ENCODE measurements at regions not wholly inside any gene's neighbourhood (a gene's known extent, or its start where the extent isn't known, plus 50 kb on each side); places are given as distances from the start of the nearest gene placed in this dataset.

DNA sequence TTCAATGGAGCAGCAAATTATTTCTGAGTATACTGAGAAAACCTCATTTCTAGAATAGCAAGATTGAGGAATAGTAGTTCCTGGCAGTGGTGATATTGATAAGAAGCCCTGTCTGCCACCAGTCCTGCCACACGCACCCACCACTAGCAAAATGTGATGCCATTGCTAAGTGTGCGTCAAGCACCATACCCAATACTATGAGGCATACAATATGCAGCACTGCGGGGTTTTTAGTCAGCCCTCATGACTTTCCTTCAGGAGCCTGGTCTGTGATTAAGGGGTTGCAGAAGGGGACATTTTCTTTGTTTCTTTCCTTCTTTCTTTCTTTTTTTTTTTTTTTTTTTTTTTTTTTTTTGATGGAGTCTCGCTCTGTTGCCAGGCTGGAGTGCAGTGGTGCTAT lies 128.7 kb upstream of the USP38 start:
- no peak for DNase-seq (ENCODE audit: low read depth in 4 of 4, low spot score in 3 of 4)

DNA sequence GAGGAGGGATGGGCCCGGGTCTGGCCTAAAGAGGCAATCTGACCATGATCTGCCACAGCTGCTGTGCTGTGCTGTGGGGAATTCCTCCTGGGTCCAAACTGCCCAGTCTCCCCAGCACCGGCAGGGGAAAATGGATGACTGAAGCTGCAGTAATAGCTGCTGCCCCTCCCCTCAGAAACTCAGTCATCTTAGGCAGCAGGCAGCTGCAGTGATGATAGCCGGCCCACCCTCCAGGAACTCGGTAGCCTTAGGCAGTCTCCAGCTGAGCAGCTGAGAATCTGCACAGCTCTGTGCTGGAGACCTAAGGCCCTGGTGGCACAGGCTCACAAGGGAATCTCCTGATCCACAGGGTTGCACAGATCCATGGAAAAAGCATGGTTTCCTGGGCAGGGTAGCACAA lies 113.4 kb upstream of the USP38 start:
- no peak for DNase-seq (ENCODE audit: low read depth in 4 of 4, low spot score in 3 of 4)

DNA sequence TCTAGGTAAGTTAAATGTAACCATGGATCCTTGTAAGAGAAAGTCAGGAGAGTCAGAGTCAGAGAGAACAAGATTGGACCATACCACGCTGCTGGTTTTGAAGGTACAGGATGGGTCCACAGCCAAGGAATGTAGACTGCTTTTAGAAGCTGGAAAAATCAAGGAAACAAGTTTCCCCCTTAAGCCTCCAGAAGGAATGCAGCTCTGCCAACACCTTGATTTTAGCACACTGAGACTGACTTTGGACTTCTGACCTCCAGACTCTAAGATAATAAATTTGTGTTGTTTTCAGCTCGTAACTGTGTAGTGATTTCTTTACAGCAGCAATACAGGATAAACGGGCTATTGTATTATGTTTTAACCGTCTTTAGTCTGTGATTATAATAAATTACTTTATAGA lies 108.0 kb upstream of the USP38 start:
- no peak for DNase-seq (ENCODE audit: low read depth in 4 of 4, low spot score in 3 of 4)

DNA sequence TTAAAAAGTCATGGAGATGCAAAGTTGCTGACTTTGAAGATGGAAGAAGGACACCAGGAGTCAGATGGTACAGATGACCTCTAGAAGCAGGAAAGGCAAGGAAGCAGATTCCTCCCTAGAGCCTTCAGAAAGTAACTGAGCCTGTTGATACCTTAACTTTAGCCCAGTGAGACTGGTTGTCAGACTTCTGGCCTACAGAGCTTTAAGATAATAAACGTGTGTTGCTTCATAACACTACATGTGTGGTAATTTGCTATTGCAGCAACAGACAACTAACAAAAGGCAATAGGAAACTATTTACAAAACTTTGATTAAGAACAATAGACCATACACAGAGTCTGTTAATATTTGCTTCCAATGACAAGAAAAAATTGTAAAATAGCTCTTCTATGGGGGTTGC lies 102.0 kb upstream of the USP38 start:
- DNase-seq (ENCODE audit: low read depth in 4 of 4, low spot score in 3 of 4): no peak

DNA sequence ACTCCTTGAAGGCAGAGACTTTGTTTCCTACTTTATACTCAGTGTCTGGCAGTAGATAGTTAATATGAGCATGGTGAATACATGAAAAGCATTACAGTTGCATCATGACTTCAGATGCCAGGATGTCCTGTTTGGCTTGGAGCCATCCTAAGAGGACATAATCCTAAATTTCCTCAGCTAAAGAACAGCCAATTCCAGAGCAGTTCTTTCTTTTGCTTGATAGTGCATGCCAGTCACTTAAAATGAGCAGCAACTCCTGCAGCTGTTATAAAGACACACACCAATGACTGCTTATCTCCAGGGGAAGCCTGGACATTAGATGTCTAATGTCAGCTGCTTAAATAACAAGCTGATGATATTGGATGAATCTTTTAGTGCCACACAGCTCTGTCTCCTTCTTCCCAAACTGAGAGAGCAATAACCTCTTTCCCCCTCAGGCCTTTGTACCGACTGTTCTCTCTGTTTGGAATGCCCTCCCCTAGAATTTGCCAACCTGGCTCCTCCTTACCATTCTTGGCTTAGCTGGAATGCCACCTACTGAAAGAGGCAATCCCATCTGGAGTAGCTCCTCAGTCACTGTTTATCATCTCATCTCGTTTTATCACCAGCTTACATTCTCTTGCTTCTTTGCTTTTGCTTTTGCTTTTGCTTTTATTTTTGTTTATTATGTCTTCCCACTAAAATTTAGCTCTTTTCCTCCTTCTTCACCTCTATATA lies 100.8 kb upstream of the USP38 start:
- no peak for DNase-seq (ENCODE audit: low read depth in 4 of 4, low spot score in 3 of 4)

DNA sequence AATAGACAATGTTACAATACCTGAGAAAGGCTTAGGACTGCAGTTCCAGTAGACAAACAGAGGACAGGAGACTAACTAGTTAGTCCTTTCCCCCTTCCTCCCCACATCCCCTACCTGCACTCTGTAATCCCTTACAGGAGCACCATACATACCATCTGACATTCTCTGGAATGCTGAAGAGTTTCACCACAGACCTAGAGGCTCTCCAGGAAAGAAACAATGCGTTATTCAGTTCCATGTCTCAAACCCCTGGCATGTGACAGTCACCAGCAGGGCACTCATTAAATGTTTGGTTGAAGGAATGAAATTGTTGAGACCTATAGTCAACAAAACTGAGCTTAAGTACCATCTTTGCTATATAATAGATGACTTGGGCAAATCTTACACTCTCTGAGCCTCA lies 100.2 kb upstream of the USP38 start:
- no peak for DNase-seq (ENCODE audit: low read depth in 4 of 4, low spot score in 3 of 4)

DNA sequence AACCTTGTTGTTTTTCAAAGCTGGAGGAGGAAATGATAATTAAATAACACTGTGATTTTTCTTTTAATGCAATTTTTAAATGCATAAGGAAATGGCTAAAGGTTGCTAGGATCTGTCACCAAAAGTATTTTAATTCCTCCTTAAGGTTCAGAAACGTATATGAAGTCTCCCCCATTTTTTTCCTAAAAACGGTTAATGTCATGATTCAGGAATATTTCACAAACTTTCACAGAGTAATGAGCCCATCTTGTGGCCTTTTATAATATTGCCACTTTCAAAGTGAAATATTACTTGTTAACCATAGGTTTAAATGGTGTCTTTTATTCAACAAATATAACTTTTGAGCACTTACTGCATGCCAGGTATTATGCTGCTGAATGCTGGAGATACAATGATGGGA lies 99.5 kb upstream of the USP38 start:
- DNase-seq (ENCODE audit: low read depth in 4 of 4, low spot score in 3 of 4): no peak

DNA sequence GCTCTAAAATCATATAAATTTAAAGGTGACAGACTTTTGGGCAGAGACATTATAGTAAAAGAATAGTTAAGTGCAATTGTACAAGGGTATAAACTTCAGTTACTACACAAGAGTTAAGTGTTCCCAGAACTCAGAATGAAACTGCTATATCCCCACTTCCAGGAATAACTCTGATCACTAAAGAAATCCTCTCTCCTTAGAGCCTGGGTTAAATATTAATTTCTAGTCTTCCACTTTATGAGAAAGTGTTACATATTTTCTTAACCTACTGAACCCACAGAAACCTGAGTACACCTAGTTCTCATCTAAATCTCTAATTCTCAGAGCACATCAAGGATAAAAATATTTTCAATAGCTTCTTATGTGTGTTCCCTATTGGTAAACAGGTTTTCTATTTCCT lies 99.1 kb upstream of the USP38 start:
- no peak for DNase-seq (ENCODE audit: low read depth in 4 of 4, low spot score in 3 of 4)

DNA sequence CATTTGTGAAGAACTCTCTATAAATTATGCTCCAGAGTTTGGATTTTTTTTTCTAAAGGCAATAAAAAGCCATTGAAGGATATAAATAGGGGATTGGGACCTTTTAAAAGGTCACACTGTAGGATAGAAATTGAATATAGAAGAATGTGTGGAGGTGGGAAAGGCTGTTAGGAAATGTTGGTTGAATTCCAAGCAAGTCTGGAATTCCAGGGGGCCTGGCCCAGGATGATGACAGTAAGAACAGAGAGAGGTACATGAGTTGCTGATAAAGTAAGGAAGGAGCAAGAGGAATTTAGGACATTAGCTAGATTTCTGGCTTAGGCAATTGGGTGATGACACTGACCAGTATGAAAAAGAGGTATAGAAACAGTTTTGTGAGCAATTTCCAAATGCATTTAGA lies 95.4 kb upstream of the USP38 start:
- DNase-seq (ENCODE audit: low read depth in 4 of 4, low spot score in 3 of 4): no peak

DNA sequence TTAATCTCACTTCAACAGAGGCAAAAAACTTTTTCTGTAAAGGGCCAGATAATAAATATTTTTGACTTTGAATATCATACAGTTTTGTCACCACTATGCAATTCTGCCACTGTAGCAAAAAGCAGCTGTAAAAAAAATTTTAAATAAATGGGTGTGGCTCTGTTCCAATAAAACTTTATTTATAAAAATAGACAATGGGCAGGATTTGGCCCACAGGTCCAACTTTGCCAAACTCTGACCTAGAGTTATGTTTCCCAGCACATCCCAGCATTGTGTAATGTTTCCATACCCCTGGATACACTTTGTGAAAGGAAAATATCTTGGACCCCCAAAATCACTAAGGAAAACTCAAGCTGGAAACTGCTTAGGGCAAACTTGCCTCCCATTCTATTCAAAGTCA lies 94.9 kb upstream of the USP38 start:
- no peak for DNase-seq (ENCODE audit: low read depth in 4 of 4, low spot score in 3 of 4)

DNA sequence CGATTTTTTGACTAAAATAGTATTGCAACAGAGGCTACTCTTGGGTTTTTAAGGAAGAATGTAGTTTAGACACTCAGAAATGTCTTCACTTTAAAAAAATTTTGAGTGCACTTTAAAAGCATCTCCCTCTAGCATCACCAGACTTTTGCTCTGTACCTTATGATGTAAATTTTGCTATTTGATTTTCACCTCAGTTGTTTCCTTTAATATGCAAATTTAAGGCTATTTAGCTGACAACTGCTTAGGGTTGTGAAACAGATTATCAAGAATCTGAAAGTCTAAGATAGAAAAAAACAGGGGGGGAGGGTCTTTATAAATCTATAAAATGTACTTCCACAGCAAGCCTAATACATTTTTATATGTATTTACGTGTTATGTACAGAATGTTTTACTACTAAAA lies 92.9 kb upstream of the USP38 start:
- no peak for DNase-seq (ENCODE audit: low read depth in 4 of 4, low spot score in 3 of 4)

DNA sequence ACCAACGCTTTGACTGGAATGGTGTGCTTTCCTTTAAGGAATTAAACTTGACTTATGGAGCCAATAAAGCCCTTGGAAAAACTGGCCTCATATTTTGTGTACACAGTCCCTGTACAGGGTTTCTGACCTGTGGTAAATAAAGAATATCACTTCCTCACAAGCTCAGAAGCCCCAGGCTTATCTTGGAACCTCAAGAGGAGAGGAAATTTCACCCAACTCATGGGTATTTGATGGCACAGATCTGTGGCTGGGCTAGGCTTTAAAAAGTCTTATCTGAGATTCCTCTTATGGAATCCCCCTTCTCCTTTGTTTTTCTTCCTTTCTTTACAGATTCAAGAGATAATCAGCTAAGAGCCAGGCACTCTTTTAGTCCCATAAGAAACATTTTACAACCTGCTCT lies 89.3 kb upstream of the USP38 start:
- DNase-seq (ENCODE audit: low read depth in 4 of 4, low spot score in 3 of 4): no peak

DNA sequence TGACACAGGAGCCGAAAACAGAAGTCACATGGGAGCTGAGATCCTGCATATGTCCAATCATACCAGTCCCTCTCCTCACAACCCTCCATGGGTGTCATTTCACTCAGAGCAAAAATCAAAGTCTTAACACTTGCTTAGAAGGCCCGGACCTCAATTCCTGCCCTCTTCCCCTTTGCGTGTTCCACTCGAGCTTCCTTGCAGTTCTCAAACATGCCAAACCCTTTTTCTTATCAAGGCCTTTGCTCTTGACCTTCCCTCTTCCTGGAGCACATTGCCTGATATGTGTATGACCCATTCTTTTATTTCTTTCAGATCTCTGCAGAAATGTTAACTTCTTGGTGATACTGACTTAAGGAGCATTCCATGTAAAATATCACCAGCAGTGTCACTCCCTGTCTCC lies 87.0 kb upstream of the USP38 start:
- no peak for DNase-seq (ENCODE audit: low read depth in 4 of 4, low spot score in 3 of 4)

DNA sequence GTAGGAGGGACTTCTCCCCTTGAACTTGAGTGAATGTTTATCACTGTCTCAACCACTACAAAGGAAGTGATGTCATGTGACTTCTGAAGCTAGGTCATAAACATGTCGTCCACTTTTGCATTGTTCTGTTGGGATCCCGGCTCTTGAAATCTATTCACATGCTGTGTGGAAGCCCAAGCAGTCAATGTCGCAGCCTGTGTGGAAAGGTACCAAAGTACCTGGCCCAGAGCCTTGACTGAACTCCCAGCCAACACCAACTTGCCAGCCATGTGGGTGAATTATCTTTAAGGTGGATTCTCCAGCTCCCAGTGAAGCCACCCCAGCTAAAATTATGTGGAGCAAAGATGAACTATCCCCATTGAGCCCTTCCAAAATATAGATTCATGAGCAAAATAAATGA lies 85.0 kb upstream of the USP38 start:
- no peak for DNase-seq (ENCODE audit: low read depth in 4 of 4, low spot score in 3 of 4)

DNA sequence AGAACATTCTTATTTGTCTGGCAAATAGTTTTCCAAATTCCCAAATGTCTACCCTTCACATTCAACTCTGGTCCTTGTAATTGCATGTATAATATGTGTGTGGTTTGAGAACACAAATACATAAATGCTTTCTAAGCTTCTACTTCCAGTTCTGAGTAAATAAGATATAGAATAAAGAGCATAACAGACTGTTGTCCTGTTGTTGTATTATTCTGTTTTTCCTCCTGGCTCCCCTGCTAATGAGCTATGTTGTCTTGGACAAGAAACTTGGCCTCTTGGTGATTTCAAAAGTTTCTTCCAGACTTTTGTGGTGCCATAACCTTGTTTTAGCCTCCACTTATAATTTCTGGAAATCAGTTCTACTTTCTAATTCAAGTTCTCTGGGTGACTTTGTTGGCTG lies 75.3 kb upstream of the USP38 start:
- no peak for DNase-seq (ENCODE audit: low read depth in 4 of 4, low spot score in 3 of 4)

DNA sequence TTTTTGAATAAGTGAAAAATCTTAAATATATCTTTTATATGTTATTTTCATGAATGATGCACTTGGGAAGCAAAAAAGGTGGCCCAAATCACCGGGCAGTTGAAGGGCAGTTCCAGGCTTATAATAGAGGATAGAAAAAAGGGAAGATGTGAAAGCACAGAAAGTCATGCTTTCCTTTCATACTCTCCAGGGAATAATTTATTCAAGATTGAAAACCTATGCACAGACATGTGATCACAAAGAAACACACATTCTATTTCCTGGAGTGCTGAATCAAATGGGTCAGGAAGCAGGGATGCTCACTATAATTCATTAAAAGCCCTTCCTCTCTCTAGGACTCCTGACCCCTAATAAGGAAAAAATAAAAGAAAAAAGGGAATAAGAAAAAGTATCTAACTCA lies 66.1 kb upstream of the USP38 start:
- no peak for DNase-seq (ENCODE audit: low read depth in 4 of 4, low spot score in 3 of 4)

DNA sequence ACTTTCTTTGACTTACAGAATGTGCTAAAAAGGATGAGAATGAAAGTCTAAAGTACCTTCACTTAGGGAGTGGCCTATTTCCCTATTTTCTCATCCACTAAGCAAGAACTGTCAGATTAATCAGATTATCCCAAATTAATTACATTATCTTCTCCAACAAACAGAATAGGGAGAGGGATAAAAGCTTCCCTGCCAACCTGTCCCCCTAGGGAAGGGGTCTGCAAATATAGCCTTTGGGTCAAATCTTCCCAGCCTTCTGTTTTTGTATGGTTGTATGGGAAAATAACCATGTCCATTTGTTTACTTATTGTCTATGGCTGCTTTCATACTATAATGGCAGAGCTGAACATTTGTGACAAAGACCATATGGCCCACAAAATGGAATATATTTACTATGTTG lies 57.1 kb upstream of the USP38 start:
- DNase-seq (ENCODE audit: low read depth in 4 of 4, low spot score in 3 of 4): no peak

DNA sequence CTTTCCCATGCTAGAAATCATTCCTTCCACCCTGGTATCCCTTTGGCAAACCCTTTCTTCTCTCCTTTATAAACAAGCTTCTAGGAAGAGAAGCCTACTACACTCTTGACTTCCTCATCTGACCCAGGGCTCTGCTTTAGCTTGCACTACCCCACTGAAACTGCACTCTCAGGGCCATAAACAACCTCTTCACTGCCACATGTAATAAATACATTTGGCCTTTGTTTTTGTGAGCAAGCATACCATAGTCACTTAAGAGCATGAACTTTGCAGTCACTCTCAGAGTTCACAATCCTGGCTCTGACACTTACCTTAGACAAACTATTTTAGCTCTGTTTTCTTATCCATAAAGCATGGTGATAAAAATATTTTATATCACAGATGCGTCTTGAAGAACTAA lies 50.7 kb upstream of the USP38 start:
- no peak for DNase-seq (ENCODE audit: low read depth in 4 of 4, low spot score in 3 of 4)

Measured in left renal pelvis (tissue), 4 donors.